ENCODE measurements at regions not wholly inside any gene's neighbourhood (a gene's known extent, or its start where the extent isn't known, plus 50 kb on each side); places are given as distances from the start of the nearest gene placed in this dataset.

DNA sequence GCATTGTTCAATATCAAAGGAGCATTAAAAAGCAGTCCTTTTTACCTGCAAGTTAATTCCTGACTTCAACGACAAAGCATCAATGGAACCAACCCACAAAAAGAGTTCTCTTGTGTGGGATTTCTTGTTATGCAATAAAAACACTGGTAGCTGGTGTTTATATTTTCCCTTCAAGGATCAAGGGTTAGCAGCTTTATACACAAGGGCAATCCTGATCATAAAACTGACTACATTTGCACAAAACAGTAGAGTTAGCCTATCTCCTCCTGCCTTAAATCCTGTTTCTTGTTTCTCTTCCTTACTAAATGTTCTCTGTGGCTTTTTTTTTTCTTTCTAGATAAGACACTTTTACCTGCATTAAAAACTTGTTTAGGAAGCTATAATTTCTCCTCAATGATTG, 306.4 kb downstream of the SLCO4C1 start:
- DNase-seq = no peak
- H2AFZ ChIP-seq = no peak overlapping the region
- H3K4me3 ChIP-seq = no peak overlapping the region
- no peaks in the 10 kb centered on the region for H3F3A ChIP-seq (ENCODE audit: insufficient read depth)
- H3K9me3 ChIP-seq (ENCODE audit: low read depth) = no peaks in the 10 kb centered on the region
- H3K9me2 ChIP-seq (ENCODE audit: insufficient read depth) = no peaks in the 10 kb centered on the region
- 4 to 39% methylated on average over 1 of the region's 1 CpG for WGBS, 2 experiments (ENCODE audit: low coverage in 1 of 2, low lambda C conversion rate in 2 of 2, missing lambda C conversion rate in 2 of 2)
- H3K27ac ChIP-seq = no peak overlapping the region
- no peak overlapping the region for H3K9ac ChIP-seq
- in situ Hi-C loops (cut with MboI) = no loop called here
- no peaks in the 10 kb centered on the region for H3K79me2 ChIP-seq (ENCODE audit: insufficient read depth)
- TF ChIP-seq EZH2 (IDR thresholded peaks at IDR 0.05; ENCODE audit: insufficient read depth, poor library complexity, severe bottlenecking) = no peak
- H3K36me3 ChIP-seq (ENCODE audit: low read depth) = no peaks in the 10 kb centered on the region
- no peak overlapping the region for H3K4me2 ChIP-seq (ENCODE audit: unreplicated experiment)
- no peaks in the 10 kb centered on the region for H3K4me1 ChIP-seq (ENCODE audit: insufficient read depth)
- H3K27me3 ChIP-seq (replicated peaks; ENCODE audit: insufficient read depth) = no peaks in the 10 kb centered on the region
- H4K20me1 ChIP-seq (ENCODE audit: insufficient read depth) = no peaks in the 10 kb centered on the region

DNA sequence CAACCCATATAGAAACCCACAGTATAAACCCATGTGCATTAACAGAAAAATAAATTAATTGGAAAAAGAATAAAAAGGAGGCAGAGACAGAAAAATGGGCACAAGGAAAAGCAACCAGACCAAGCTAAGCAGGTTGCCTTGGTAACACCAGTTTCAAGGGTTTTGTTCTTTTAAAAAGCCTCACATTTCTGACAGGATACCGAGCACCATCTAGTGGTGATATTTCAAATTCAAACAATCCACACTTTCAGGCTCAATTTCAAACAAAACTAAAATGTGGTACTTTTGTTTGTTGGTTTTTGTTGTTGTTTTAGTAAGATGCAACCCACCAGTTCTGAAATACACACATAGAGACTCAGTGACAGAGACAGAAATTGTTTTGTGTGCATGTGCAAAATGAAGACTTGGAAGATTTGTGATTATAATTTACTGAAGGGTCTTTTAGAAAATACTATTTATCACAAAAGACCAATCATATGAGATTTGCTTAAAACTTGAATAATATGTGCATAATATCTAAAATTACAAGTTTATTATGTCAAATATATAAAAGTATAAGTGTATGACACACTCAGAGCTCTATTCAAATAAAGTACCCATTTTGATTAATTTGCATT, 318.2 kb downstream of the SLCO4C1 start:
- 0% methylated on average over 1 of the region's 1 CpG for WGBS, 2 experiments (ENCODE audit: low coverage in 1 of 2, low lambda C conversion rate in 2 of 2, missing lambda C conversion rate in 2 of 2)

DNA sequence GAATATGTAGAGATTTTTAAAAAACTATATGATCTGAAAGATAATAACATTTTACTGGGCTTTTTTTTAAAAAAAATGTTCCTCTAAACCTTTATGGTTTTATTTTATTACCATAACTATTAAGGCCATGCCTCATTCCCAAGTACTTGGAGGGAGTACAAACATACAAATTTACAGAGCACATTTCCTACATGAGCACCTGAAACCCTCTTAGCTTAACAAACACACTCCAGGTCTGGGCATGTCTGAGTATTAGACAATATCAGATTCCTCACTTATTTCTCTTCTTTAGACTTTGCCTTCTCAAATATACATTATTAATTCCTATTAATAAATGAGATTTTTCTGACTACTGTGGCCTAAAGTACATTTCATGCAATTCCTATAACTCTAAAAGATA, 319.2 kb downstream of the SLCO4C1 start:
- H3K4me1 ChIP-seq (ENCODE audit: insufficient read depth) = no peaks in the 10 kb centered on the region
- H3K9ac ChIP-seq = no peak overlapping the region
- H2AFZ ChIP-seq = no peak overlapping the region
- H3K9me2 ChIP-seq (ENCODE audit: insufficient read depth) = no peaks in the 10 kb centered on the region
- no peaks in the 10 kb centered on the region for H4K20me1 ChIP-seq (ENCODE audit: insufficient read depth)
- DNase-seq = no peak
- H3K4me2 ChIP-seq (ENCODE audit: unreplicated experiment) = no peak overlapping the region
- H3F3A ChIP-seq (ENCODE audit: insufficient read depth) = no peaks in the 10 kb centered on the region
- no peaks in the 10 kb centered on the region for H3K27me3 ChIP-seq (replicated peaks; ENCODE audit: insufficient read depth)
- H3K36me3 ChIP-seq (ENCODE audit: low read depth) = no peaks in the 10 kb centered on the region
- H3K79me2 ChIP-seq (ENCODE audit: insufficient read depth) = no peaks in the 10 kb centered on the region
- TF ChIP-seq EZH2phosphoT487 (IDR thresholded peaks at IDR 0.05; ENCODE audit: insufficient read depth, low read depth) (no peak), EZH2 (IDR thresholded peaks at IDR 0.05; ENCODE audit: insufficient read depth, poor library complexity, severe bottlenecking) (no peak)
- H3K9me3 ChIP-seq (ENCODE audit: low read depth) = no peaks in the 10 kb centered on the region
- in situ Hi-C loops (cut with MboI) = no loop called here
- H3K27ac ChIP-seq = no peak overlapping the region
- H3K4me3 ChIP-seq = no peak overlapping the region

More for the DNA sequence above, 318.2 kb downstream of the SLCO4C1 start:
- H3K4me1 ChIP-seq (ENCODE audit: insufficient read depth) = no peaks in the 10 kb centered on the region
- H3K4me3 ChIP-seq = no peak overlapping the region
- TF ChIP-seq EZH2 (IDR thresholded peaks at IDR 0.05; ENCODE audit: insufficient read depth, poor library complexity, severe bottlenecking) (no peak), EZH2phosphoT487 (IDR thresholded peaks at IDR 0.05; ENCODE audit: insufficient read depth, low read depth) (no peak)
- H3K36me3 ChIP-seq (ENCODE audit: low read depth) = no peaks in the 10 kb centered on the region
- no peaks in the 10 kb centered on the region for H3F3A ChIP-seq (ENCODE audit: insufficient read depth)
- no peak overlapping the region for H3K4me2 ChIP-seq (ENCODE audit: unreplicated experiment)
- no peaks in the 10 kb centered on the region for H3K9me2 ChIP-seq (ENCODE audit: insufficient read depth)
- H3K27me3 ChIP-seq (replicated peaks; ENCODE audit: insufficient read depth) = no peaks in the 10 kb centered on the region
- H2AFZ ChIP-seq = no peak overlapping the region
- no peaks in the 10 kb centered on the region for H4K20me1 ChIP-seq (ENCODE audit: insufficient read depth)
- no peaks in the 10 kb centered on the region for H3K79me2 ChIP-seq (ENCODE audit: insufficient read depth)
- H3K9me3 ChIP-seq (ENCODE audit: low read depth) = no peaks in the 10 kb centered on the region
- DNase-seq = peak; percentile 60
- no peak overlapping the region for H3K27ac ChIP-seq
- in situ Hi-C loops (cut with MboI) = no loop called here
- H3K9ac ChIP-seq = no peak overlapping the region

DNA sequence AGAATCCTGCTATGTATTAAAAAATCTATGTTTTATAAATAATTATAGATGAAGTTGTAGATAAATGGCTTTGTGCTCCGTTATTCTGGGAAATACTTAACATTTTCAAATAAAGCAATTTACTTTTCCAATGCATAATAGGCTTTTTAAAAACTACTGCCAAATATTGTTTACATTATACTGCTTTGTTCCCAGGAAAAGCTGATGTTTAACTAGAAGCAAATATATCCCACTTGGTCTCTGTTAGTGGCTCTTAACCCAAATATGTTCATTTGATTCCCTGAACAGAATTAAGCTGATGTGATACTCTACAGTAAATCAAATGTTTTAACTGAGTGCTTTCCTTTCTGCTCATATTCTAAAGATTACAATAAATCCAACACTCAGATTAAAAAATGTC, 326.3 kb downstream of the SLCO4C1 start:
- H3K36me3 ChIP-seq (ENCODE audit: low read depth) = no peaks in the 10 kb centered on the region
- no peak for DNase-seq
- no peaks in the 10 kb centered on the region for H3K79me2 ChIP-seq (ENCODE audit: insufficient read depth)
- no peaks in the 10 kb centered on the region for H3K27me3 ChIP-seq (replicated peaks; ENCODE audit: insufficient read depth)
- in situ Hi-C loops (cut with MboI) = no loop called here
- H3K4me2 ChIP-seq (ENCODE audit: unreplicated experiment) = no peak overlapping the region
- no peaks in the 10 kb centered on the region for H3F3A ChIP-seq (ENCODE audit: insufficient read depth)
- no peak overlapping the region for H3K27ac ChIP-seq
- 2 to 9% methylated on average over 1 of the region's 1 CpG for WGBS, 2 experiments (ENCODE audit: low coverage in 1 of 2, low lambda C conversion rate in 2 of 2, missing lambda C conversion rate in 2 of 2)
- no peak for TF ChIP-seq EZH2 (IDR thresholded peaks at IDR 0.05; ENCODE audit: insufficient read depth, poor library complexity, severe bottlenecking)
- TF ChIP-seq EZH2phosphoT487 (IDR thresholded peaks at IDR 0.05; ENCODE audit: insufficient read depth, low read depth) = no peak
- H4K20me1 ChIP-seq (ENCODE audit: insufficient read depth) = no peaks in the 10 kb centered on the region
- no peak overlapping the region for H3K4me3 ChIP-seq
- no peaks in the 10 kb centered on the region for H3K4me1 ChIP-seq (ENCODE audit: insufficient read depth)
- no peak overlapping the region for H3K9ac ChIP-seq
- H3K9me2 ChIP-seq (ENCODE audit: insufficient read depth) = no peaks in the 10 kb centered on the region
- H2AFZ ChIP-seq = no peak overlapping the region
- no peaks in the 10 kb centered on the region for H3K9me3 ChIP-seq (ENCODE audit: low read depth)

DNA sequence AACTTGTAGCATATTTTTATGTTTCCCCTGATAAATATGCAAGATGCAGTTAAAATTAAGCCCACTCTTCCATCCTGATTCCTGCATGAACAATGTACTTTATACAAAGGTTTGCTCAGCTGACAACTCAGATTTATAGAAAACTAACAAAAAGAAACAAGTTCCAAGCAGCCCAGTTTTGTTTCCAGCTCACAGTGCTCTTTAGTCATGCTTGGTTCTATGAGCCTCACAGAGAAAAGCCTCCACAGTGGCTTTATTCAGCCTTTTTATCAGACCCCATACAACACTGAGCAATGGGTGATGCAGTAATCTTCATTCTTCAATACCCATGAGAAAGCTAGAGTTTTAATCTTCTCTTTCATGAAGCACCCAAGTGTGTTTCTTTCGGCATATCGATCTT, 329.6 kb downstream of the SLCO4C1 start:
- no peaks in the 10 kb centered on the region for H3K4me1 ChIP-seq (ENCODE audit: insufficient read depth)
- no peak for DNase-seq
- no peaks in the 10 kb centered on the region for H3K36me3 ChIP-seq (ENCODE audit: low read depth)
- H2AFZ ChIP-seq = no peak overlapping the region
- H3K79me2 ChIP-seq (ENCODE audit: insufficient read depth) = no peaks in the 10 kb centered on the region
- H3K4me3 ChIP-seq = no peak overlapping the region
- no peaks in the 10 kb centered on the region for H3K9me2 ChIP-seq (ENCODE audit: insufficient read depth)
- no peaks in the 10 kb centered on the region for H3K27me3 ChIP-seq (replicated peaks; ENCODE audit: insufficient read depth)
- no peak overlapping the region for H3K9ac ChIP-seq
- no peak overlapping the region for H3K27ac ChIP-seq
- TF ChIP-seq EZH2phosphoT487 (IDR thresholded peaks at IDR 0.05; ENCODE audit: insufficient read depth, low read depth) = no peak
- TF ChIP-seq EZH2 (IDR thresholded peaks at IDR 0.05; ENCODE audit: insufficient read depth, poor library complexity, severe bottlenecking) = no peak
- 63 to 82% methylated on average over 2 of the region's 2 CpGs for WGBS, 2 experiments (ENCODE audit: low coverage in 1 of 2, low lambda C conversion rate in 2 of 2, missing lambda C conversion rate in 2 of 2)
- no peaks in the 10 kb centered on the region for H3K9me3 ChIP-seq (ENCODE audit: low read depth)
- in situ Hi-C loops (cut with MboI) = no loop called here
- H4K20me1 ChIP-seq (ENCODE audit: insufficient read depth) = no peaks in the 10 kb centered on the region
- H3F3A ChIP-seq (ENCODE audit: insufficient read depth) = no peaks in the 10 kb centered on the region
- H3K4me2 ChIP-seq (ENCODE audit: unreplicated experiment) = no peak overlapping the region

Data from GM23248 (cell line).